HepG2 (cell line): ENCODE measurements at regions not wholly inside any gene's neighbourhood (a gene's known extent, or its start where the extent isn't known, plus 50 kb on each side); places are given as distances from the start of the nearest gene placed in this dataset.

Experiments used
- ATAC-seq: fragments of 200-7000 bp; cut with Tn5 transposase; 3 replicates; pipeline ENCODE4 v1.9.1; 2020; ENCODE audit warnings: mild to moderate bottlenecking, moderate library complexity
- BruUV-seq: library from RNA; stranded (reverse); fragments of 400-500 nt; replicated peaks from 2 replicates; lab custom pipeline; 2021; lab: Mats Ljungman, UMichigan
- CTCF ChIA-PET: fragments of 300-600 bp; formaldehyde crosslinking; extraction: SDS; loops from one replicate; lab custom pipeline; 2021; ENCODE audit warnings: low total read pairs, inconsistent platforms, low intra/inter-chr PET ratio; lab: Yijun Ruan, JAX
- POLR2A ChIA-PET: fragments of 350-600 bp; sonication (Branson Sonifier 250); formaldehyde crosslinking; loops from one replicate; lab custom pipeline; 2020; ENCODE audit warnings: antibody characterized with exemption, inconsistent platforms; lab: Yijun Ruan, JAX
- DNase-seq: peaks from one replicate; pipeline ENCODE4 v3.0.0-alpha.2; 2015; ENCODE audit warnings: low spot score
- FAIRE-seq: peaks from 3 replicates; lab custom pipeline; 2011; peaks lifted over from hg19 to GRCh38; lab: Jason Lieb, UNC
- H2AFZ ChIP-seq: one replicate; pipeline ENCODE4 v1.6.1; 2011; ENCODE audit warnings: low read length, inconsistent platforms
- H3K27ac ChIP-seq: fragments of 300-600 bp; 3 replicates; pipeline ENCODE4 v1.8.0; 2011; ENCODE audit warnings: mixed run types, mild to moderate bottlenecking, mixed read lengths, low read length, inconsistent platforms; ENCODE audit not compliant: insufficient read depth; ENCODE audit errors: extremely low read length
- H3K27me3 ChIP-seq, 2 experiments: fragments of 200-600 bp in 1 of 2; 2 replicates in 1 of 2; 3 replicates in 1 of 2; pipeline versions ENCODE4 v1.6.0 to v1.8.0; 2011; ENCODE audit warnings: low read length in 2 of 2, mild to moderate bottlenecking in 2 of 2, moderate library complexity in 2 of 2, inconsistent platforms in 1 of 2; ENCODE audit not compliant: insufficient read depth in 2 of 2, control insufficient read depth in 1 of 2
- H3K36me3 ChIP-seq, 2 experiments: fragments of 200-600 bp in 1 of 2; replicated peaks in 1 of 2; 2 replicates in 1 of 2; 3 replicates in 1 of 2; pipeline versions ENCODE4 v1.5.1 to v1.8.0; 2011; ENCODE audit warnings: low read length in 2 of 2, inconsistent platforms in 1 of 2; ENCODE audit not compliant: insufficient read depth in 2 of 2, control insufficient read depth in 1 of 2
- H3K4me1 ChIP-seq: 2 replicates; pipeline ENCODE4 v1.5.1; 2012; ENCODE audit warnings: low read length, inconsistent platforms; ENCODE audit not compliant: insufficient read depth
- H3K4me2 ChIP-seq: 2 replicates; pipeline ENCODE4 v1.6.0; 2011; ENCODE audit warnings: low read depth, low read length, inconsistent platforms
- H3K4me3 ChIP-seq, 3 experiments: fragments of 200-600 bp in 1 of 3; sonication (generic), shearing (Covaris generic) in 1 of 3; replicated peaks in 1 of 3; 2 replicates each; pipeline ENCODE4 v1.5.1; 2011 to 2016; ENCODE audit warnings: low read length in 3 of 3, inconsistent platforms in 2 of 3, low read depth in 2 of 3, mild to moderate bottlenecking in 2 of 3, control low read depth in 1 of 3, mixed read lengths in 1 of 3; ENCODE audit not compliant: insufficient read depth in 1 of 3
- H3K79me2 ChIP-seq: one replicate; pipeline ENCODE4 v1.6.1; 2011; ENCODE audit warnings: low read length, inconsistent platforms; ENCODE audit not compliant: insufficient read depth
- H3K9ac ChIP-seq: 2 replicates; pipeline ENCODE4 v1.6.0; 2011; ENCODE audit warnings: mild to moderate bottlenecking, low read depth, low read length, inconsistent platforms; ENCODE audit not compliant: insufficient read depth
- H3K9me3 ChIP-seq: 2 replicates; pipeline ENCODE4 v1.5.1; 2012; ENCODE audit warnings: mild to moderate bottlenecking, low read length
- H4K20me1 ChIP-seq: 2 replicates; pipeline ENCODE4 v1.6.0; 2011; ENCODE audit warnings: inconsistent platforms, mild to moderate bottlenecking, low read length, moderate library complexity; ENCODE audit not compliant: insufficient read depth
- CHCHD3 ChIP-seq: sonication (generic); formaldehyde crosslinking; IDR thresholded peaks from 2 replicates; pipeline ENCODE4 v1.8.0; 2022; ENCODE audit warnings: mild to moderate bottlenecking, missing genetic modification reagents, moderate library complexity
- DMAP1 ChIP-seq: IDR thresholded peaks from 2 replicates; pipeline ENCODE4 v1.6.1; 2016
- MIER3 ChIP-seq: IDR thresholded peaks from 2 replicates; pipeline ENCODE4 v1.6.1; 2016; ENCODE audit warnings: missing compliant biosample characterization, borderline replicate concordance
- PHF20 ChIP-seq: sonication (generic); formaldehyde crosslinking; IDR thresholded peaks from 2 replicates; pipeline ENCODE4 v1.5.0; 2020; ENCODE audit warnings: mild to moderate bottlenecking, missing genetic modification reagents
- RBAK ChIP-seq: sonication (generic); formaldehyde crosslinking; IDR thresholded peaks from 2 replicates; pipeline ENCODE4 v1.5.1; 2020; ENCODE audit warnings: mild to moderate bottlenecking, missing genetic modification reagents
- ZNF230 ChIP-seq: sonication (generic); formaldehyde crosslinking; IDR thresholded peaks from 2 replicates; pipeline ENCODE4 v1.4.0; 2020; ENCODE audit warnings: mild to moderate bottlenecking, missing genetic modification reagents
- ZNF589 ChIP-seq: sonication (generic); formaldehyde crosslinking; conservative IDR thresholded peaks from 2 replicates; pipeline ENCODE4 v1.8.0; 2022; ENCODE audit warnings: mild to moderate bottlenecking, moderate library complexity, missing genetic modification reagents
- WGBS: methylation state at CpG from one replicate; pipeline ENCODE4 v1.1.6; 2017; ENCODE audit warnings: low lambda C conversion rate; 5-methylcytosine and 5-hydroxymethylcytosine counted together
- in situ Hi-C: cut with HindIII; loops from 2 replicates; pipeline ENCODE4 v1.10.0; 2017; ENCODE audit warnings: low pct_unique_long_range_greater_than_20kb; ENCODE audit not compliant: extremely low pct_ligation_motif_present
- intact Hi-C: fragments of 100-400 bp; cut with micrococcal nuclease; formaldehyde crosslinking; loops from one replicate; pipeline ENCODE4 v1.10.0; 2022; ENCODE audit not compliant: unreplicated experiment
- TF ChIP-seq, protein P1 (sequence below): sonication (generic); formaldehyde crosslinking; IDR thresholded peaks from 2 replicates; pipeline ENCODE4 v1.5.0; 2020; ENCODE audit warnings: mild to moderate bottlenecking, missing genetic modification reagents

DNA sequence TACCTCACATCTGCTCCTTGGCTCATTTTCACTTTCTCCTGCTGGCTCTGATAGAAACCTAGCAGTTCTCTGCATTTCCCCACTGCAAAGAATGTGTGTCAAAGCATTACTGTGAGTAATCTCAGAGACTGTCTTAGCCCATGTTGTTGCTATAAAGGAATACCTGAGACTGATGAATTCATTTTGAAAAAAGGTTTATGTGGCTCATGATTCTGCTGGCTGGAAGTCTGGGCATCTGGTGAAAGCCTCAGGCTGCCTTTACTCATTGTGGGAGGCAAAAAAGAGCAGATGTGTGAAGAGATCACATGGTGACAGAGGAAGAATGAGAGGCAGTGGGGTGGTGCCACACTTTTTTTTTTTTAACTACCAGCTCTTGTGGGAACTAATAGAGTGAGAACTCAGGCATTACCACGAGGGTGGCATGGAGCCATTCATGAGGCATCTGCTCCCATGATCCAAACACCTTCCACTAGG, 191.6 kb upstream of the CTNND2 start:
- TF ChIP-seq RBAK (CRISPR knock-in tag) = no peak
- Histone ChIP-seq H3K36me3 (no peaks in the 10 kb centered on the region), H3K9me3 (peaks cover 86% of the 10 kb centered on the region), H3K79me2 (no peaks in the 10 kb centered on the region), H3K9ac (no peak overlapping the region), H3K4me2 (no peak overlapping the region), H3K4me3 (no peak overlapping the region), H3K27me3 (no peaks in the 10 kb centered on the region), H3K27ac (no peak overlapping the region), H2AFZ (no peak overlapping the region), H3K4me1 (no peaks in the 10 kb centered on the region), H4K20me1 (no peaks in the 10 kb centered on the region)
- ChIA-PET CTCF (no interaction called here), POLR2A (no interaction called here)
- FAIRE-seq = no peak
- no peak for DNase-seq
- no peak for ATAC-seq
- no TSS peak for BruUV-seq
- WGBS = 0% methylated on average over 1 of the region's 1 CpG
- intact Hi-C loops = no loop called here
- in situ Hi-C loops = no loop called here

DNA sequence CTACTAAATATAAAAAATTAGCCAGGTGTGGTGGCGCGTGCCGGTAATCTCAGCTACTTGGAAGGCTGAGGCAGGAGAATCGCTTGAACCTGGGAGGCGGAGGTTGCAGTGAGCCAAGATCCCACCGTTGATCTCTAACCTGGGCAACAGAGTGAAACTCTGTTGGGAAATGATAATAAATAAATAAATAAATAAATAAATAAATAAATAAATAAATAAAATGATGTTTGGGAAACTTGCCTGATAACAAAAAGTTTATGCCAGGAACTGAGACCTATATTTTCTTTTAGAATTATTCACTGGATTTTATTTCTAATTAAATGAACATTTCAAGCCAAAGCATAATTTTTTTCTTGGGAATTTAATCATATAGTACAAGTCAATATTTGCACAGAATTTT, 189.3 kb upstream of the CTNND2 start:
- intact Hi-C loops (no loop called here), in situ Hi-C loops (no loop called here)
- POLR2A ChIA-PET = no interaction called here
- DNase-seq (no peak), FAIRE-seq (no peak), ATAC-seq (no peak)
- CTCF ChIA-PET = no interaction called here
- no peaks in the 10 kb centered on the region for H3K4me1 ChIP-seq
- no peaks in the 10 kb centered on the region for H3K27me3 ChIP-seq
- no peak overlapping the region for H3K27ac ChIP-seq
- no peak overlapping the region for H2AFZ ChIP-seq
- WGBS = 74% methylated on average over 6 of the region's 6 CpGs
- H3K36me3 ChIP-seq = no peaks in the 10 kb centered on the region
- no peak for TF ChIP-seq MIER3 (CRISPR knock-in tag)
- TF ChIP-seq CHCHD3 = no peak
- TF ChIP-seq ZNF230 (CRISPR knock-in tag) = no peak
- TF ChIP-seq, protein P1, sequence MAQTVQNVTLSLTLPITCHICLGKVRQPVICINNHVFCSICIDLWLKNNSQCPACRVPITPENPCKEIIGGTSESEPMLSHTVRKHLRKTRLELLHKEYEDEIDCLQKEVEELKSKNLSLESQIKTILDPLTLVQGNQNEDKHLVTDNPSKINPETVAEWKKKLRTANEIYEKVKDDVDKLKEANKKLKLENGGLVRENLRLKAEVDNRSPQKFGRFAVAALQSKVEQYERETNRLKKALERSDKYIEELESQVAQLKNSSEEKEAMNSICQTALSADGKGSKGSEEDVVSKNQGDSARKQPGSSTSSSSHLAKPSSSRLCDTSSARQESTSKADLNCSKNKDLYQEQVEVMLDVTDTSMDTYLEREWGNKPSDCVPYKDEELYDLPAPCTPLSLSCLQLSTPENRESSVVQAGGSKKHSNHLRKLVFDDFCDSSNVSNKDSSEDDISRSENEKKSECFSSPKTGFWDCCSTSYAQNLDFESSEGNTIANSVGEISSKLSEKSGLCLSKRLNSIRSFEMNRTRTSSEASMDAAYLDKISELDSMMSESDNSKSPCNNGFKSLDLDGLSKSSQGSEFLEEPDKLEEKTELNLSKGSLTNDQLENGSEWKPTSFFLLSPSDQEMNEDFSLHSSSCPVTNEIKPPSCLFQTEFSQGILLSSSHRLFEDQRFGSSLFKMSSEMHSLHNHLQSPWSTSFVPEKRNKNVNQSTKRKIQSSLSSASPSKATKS (CRISPR knock-in tag) = no peak
- no peak for TF ChIP-seq PHF20
- no peak for TF ChIP-seq DMAP1 (CRISPR knock-in tag)
- no peak for TF ChIP-seq ZNF589 (CRISPR knock-in tag)
- H3K9ac ChIP-seq = no peak overlapping the region
- BruUV-seq = no TSS peak
- no peaks in the 10 kb centered on the region for H4K20me1 ChIP-seq
- H3K4me2 ChIP-seq = no peak overlapping the region
- H3K79me2 ChIP-seq = no peaks in the 10 kb centered on the region
- peaks cover 81% of the 10 kb centered on the region for H3K9me3 ChIP-seq
- H3K4me3 ChIP-seq = no peak overlapping the region
